HEK293 (cell line): ENCODE measurements at regions not wholly inside any gene's neighbourhood (a gene's known extent, or its start where the extent isn't known, plus 50 kb on each side); places are given as distances from the start of the nearest gene placed in this dataset.

Experiments
- CTCF ChIP-seq: fragments of 450-650 bp; formaldehyde crosslinking; IDR thresholded peaks from 2 replicates; pipeline ENCODE4 v1.5.1; 2016; ENCODE audit warnings: missing biosample characterization, missing genetic modification characterization
- PRDM6 ChIP-seq: fragments of 450-650 bp; formaldehyde crosslinking; IDR thresholded peaks from 2 replicates; pipeline ENCODE4 v1.5.1; 2017; ENCODE audit warnings: missing biosample characterization, missing genetic modification characterization
- REPIN1 ChIP-seq: fragments of 450-650 bp; formaldehyde crosslinking; IDR thresholded peaks from 2 replicates; pipeline ENCODE4 v1.5.1; 2017; ENCODE audit warnings: missing biosample characterization, missing genetic modification characterization, low read depth
- ZBTB20 ChIP-seq: fragments of 450-650 bp; formaldehyde crosslinking; IDR thresholded peaks from 2 replicates; pipeline ENCODE4 v1.5.1; 2016; ENCODE audit warnings: missing biosample characterization, missing genetic modification characterization
- ZBTB21 ChIP-seq: fragments of 450-650 bp; formaldehyde crosslinking; IDR thresholded peaks from 2 replicates; pipeline ENCODE4 v1.5.1; 2017; ENCODE audit warnings: missing biosample characterization, missing genetic modification characterization
- ZBTB49 ChIP-seq: fragments of 450-650 bp; formaldehyde crosslinking; IDR thresholded peaks from 2 replicates; pipeline ENCODE4 v1.5.1; 2016; ENCODE audit warnings: missing biosample characterization, missing genetic modification characterization, low read depth
- ZBTB8A ChIP-seq: fragments of 450-650 bp; formaldehyde crosslinking; IDR thresholded peaks from 2 replicates; pipeline ENCODE4 v1.5.1; 2016; ENCODE audit warnings: missing biosample characterization, missing genetic modification characterization
- ZFP3 ChIP-seq: fragments of 450-650 bp; formaldehyde crosslinking; IDR thresholded peaks from 2 replicates; pipeline ENCODE4 v1.5.1; 2016; ENCODE audit warnings: low read depth, missing biosample characterization, missing genetic modification characterization
- ZNF24 ChIP-seq: fragments of 450-650 bp; formaldehyde crosslinking; IDR thresholded peaks from 2 replicates; pipeline ENCODE4 v1.5.1; 2016; ENCODE audit warnings: missing biosample characterization, missing genetic modification characterization
- ZNF341 ChIP-seq: fragments of 450-650 bp; formaldehyde crosslinking; IDR thresholded peaks from 2 replicates; pipeline ENCODE4; 2016; ENCODE audit warnings: low read depth, missing biosample characterization, missing genetic modification characterization
- ZNF707 ChIP-seq: fragments of 450-650 bp; formaldehyde crosslinking; IDR thresholded peaks from 2 replicates; pipeline ENCODE4 v1.5.1; 2016; ENCODE audit warnings: missing biosample characterization, missing genetic modification characterization
- TF ChIP-seq, protein P1 (sequence below): fragments of 450-650 bp; formaldehyde crosslinking; IDR thresholded peaks from 2 replicates; pipeline ENCODE4 v1.5.1; 2016; ENCODE audit warnings: missing biosample characterization, missing genetic modification characterization

DNA sequence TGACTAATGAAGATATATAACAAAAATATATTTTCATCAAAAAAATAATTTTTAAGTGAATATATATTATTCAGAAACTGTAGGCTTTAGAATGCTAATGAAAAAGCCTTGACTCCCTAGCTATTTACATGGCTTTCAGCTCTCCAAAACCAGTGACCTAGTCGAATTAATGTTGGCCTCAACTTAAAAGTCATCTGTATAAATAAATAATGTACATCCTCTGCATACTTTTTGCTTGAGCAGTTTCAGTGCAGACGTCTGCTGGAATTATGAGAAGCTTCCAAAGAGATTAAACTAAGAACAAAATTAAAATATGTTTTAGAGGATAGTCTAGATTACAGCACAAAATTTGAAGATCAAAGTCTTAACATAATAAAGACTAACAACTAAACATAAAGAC lies 520.4 kb upstream of the ALCAM start:
- TF ChIP-seq ZNF24 (tag by site-specific recombination) (no peak), CTCF (tag by site-specific recombination) (no peak), PRDM6 (tag by site-specific recombination) (no peak), REPIN1 (tag by site-specific recombination) (no peak), ZBTB20 (tag by site-specific recombination) (no peak), ZFP3 (tag by site-specific recombination) (no peak), ZNF707 (no peak), ZBTB21 (tag by site-specific recombination) (no peak), ZBTB49 (tag by site-specific recombination) (no peak), ZBTB8A (no peak), ZNF341 (tag by site-specific recombination) (no peak)
- TF ChIP-seq, protein P1, sequence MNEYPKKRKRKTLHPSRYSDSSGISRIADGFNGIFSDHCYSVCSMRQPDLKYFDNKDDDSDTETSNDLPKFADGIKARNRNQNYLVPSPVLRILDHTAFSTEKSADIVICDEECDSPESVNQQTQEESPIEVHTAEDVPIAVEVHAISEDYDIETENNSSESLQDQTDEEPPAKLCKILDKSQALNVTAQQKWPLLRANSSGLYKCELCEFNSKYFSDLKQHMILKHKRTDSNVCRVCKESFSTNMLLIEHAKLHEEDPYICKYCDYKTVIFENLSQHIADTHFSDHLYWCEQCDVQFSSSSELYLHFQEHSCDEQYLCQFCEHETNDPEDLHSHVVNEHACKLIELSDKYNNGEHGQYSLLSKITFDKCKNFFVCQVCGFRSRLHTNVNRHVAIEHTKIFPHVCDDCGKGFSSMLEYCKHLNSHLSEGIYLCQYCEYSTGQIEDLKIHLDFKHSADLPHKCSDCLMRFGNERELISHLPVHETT (tag by site-specific recombination): no peak
